ENCODE measurements at regions not wholly inside any gene's neighbourhood (a gene's known extent, or its start where the extent isn't known, plus 50 kb on each side); places are given as distances from the start of the nearest gene placed in this dataset.

DNA sequence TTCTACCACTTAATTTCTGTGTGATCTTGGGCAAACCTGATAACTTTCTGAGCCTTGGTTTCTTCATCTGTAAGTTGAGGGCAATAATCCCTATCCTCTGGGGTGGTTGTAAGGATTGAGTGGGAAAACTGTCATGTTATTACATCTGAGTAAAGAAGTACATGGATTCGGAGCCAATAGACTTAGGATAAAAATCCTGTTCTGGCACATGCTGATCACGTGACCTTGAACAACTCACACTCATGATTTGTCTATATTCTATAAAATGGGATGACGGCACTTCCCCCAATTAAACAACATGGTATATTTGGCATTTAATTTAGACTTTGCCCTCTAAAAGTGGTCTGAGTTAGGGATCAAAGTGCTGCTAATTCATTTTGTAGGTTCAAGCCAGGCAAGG lies 315.5 kb downstream of the PLPP3 start:
- TF ChIP-seq, protein P1, sequence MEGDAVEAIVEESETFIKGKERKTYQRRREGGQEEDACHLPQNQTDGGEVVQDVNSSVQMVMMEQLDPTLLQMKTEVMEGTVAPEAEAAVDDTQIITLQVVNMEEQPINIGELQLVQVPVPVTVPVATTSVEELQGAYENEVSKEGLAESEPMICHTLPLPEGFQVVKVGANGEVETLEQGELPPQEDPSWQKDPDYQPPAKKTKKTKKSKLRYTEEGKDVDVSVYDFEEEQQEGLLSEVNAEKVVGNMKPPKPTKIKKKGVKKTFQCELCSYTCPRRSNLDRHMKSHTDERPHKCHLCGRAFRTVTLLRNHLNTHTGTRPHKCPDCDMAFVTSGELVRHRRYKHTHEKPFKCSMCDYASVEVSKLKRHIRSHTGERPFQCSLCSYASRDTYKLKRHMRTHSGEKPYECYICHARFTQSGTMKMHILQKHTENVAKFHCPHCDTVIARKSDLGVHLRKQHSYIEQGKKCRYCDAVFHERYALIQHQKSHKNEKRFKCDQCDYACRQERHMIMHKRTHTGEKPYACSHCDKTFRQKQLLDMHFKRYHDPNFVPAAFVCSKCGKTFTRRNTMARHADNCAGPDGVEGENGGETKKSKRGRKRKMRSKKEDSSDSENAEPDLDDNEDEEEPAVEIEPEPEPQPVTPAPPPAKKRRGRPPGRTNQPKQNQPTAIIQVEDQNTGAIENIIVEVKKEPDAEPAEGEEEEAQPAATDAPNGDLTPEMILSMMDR (IDR thresholded peaks at IDR 0.05 in 2 of 3, conservative IDR thresholded peaks at IDR 0.05 in 1 of 3; ENCODE audit: control insufficient read depth in 2 of 3, extremely low read depth in 1 of 3, insufficient read depth in 1 of 3, low read depth in 3 of 3, low read length in 3 of 3) = no peak
- TF ChIP-seq HDGF (IDR thresholded peaks at IDR 0.05) (no peak), ETV6 (conservative IDR thresholded peaks at IDR 0.05 in 1 of 2, IDR thresholded peaks at IDR 0.05 in 1 of 2; ENCODE audit: borderline replicate concordance in 1 of 2, low read depth in 1 of 2) (no peak), NFYB (IDR thresholded peaks at IDR 0.05; ENCODE audit: insufficient read depth, low read depth, low read length) (no peak), SP1 (IDR thresholded peaks at IDR 0.05; ENCODE audit: low read depth, low read length) (no peak), POLR2AphosphoS5 (IDR thresholded peaks at IDR 0.05; ENCODE audit: low read length) (no peak), TBL1XR1 (IDR thresholded peaks at IDR 0.05; ENCODE audit: low read depth, low read length) (no peak), DPF2 (IDR thresholded peaks at IDR 0.05) (no peak), POLR2A (IDR thresholded peaks at IDR 0.05; ENCODE audit: low read depth, low read length) (no peak), TAF1 (IDR thresholded peaks at IDR 0.05; ENCODE audit: borderline replicate concordance, low read depth, low read length) (no peak), IRF4 (IDR thresholded peaks at IDR 0.05; ENCODE audit: low read depth, low read length) (no peak), RCOR1 (conservative IDR thresholded peaks at IDR 0.05; ENCODE audit: low read depth, low read length) (no peak)
